ENCODE measurements at regions not wholly inside any gene's neighbourhood (a gene's known extent, or its start where the extent isn't known, plus 50 kb on each side); places are given as distances from the start of the nearest gene placed in this dataset.
"Not testable (repeated sequence)": the region's sequence is repeated elsewhere in the genome, so short reads cannot be mapped to it uniquely, and the experiment has no call there.

DNA sequence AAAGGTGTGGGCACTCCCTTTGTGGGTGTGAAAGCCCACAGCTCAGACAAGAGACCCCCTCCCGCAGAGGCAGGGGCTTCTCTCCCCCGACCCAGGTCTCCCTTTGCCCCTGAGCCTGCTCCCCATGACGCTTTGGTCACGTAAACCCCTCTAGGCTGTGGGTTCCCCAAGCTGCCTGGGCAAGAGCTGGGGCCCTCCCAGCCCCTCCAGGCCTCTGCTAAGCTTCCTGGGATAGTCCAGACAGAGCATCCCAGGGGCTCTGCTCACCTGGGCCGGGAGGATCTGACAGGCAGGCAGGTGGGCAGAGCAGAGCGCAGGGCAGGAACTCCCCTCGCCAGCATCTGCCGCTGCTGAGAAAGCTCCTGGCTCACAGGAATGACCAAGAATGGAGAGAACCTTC lies 177.3 kb downstream of the BANP start:
- no peak for DNase-seq (ENCODE audit: low spot score)

DNA sequence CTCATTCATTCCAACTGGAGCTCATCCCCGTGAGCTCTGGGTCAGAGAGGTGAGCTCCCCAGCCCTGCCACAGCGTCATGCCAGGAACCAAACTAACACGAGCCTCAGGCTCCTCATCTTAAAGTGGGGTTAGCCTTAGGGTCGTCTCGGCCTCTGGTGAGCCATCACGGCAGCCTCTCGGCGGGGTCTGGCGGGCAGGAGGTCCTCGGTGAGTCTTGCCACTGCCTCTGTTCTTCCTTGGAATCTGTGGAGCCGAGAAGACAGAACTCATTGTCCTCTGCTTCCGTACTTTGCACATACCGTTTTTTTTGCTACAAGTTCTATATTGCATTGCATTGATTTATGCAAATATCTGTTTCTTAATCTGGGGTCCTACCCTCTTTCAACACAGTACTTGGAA lies 177.9 kb downstream of the BANP start:
- DNase-seq (ENCODE audit: low spot score), result not testable (repeated sequence)

GRCh38 chr16:88130016-88130415 lies 178.8 kb downstream of the BANP start:
- DNase-seq (ENCODE audit: low spot score), result no peak

DNA sequence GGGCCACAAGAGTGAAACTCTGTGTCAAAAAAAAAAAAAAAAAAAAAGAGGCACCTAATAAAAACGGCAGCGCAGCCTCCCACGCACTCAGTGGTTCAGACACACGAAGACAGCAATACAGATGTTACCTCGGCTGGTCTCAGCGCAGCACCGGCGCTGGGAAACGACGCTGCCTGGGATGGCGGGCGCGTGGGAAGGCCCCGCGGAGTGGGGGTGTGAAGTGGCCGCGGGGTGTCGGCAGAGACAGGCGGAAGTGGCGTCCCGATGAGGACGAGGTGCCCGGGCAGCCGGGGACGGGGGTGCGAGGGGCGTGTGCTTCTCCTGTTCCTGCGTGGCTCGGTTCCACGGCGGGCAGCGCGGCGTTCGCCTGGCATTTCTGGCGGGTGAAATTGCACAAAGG lies 179.4 kb downstream of the BANP start:
- no peak for DNase-seq (ENCODE audit: low spot score)

DNA sequence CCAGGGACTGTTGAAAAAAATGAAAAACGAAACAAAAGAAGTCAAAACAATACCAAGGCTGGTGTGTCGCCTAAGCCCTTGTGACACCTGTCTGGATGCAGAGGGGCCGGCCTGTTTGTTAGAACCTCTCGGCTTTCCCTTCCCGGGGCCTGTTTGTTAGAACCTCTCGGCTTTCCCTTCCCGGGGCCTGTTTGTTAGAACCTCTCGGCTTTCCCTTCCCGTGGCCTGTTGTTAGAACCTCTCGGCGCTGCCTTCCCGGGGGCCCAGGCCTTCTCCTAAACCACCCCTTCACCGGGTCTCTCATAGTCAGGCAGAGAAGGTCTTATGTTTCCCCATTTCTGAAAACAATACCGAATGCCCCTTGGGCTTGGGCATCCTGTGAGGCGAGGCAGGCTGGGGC lies 180.0 kb downstream of the BANP start:
- DNase-seq (ENCODE audit: low spot score), result no peak

GRCh38 chr16:88131966-88132365 lies 180.7 kb downstream of the BANP start:
- DNase-seq (ENCODE audit: low spot score), result no peak

DNA sequence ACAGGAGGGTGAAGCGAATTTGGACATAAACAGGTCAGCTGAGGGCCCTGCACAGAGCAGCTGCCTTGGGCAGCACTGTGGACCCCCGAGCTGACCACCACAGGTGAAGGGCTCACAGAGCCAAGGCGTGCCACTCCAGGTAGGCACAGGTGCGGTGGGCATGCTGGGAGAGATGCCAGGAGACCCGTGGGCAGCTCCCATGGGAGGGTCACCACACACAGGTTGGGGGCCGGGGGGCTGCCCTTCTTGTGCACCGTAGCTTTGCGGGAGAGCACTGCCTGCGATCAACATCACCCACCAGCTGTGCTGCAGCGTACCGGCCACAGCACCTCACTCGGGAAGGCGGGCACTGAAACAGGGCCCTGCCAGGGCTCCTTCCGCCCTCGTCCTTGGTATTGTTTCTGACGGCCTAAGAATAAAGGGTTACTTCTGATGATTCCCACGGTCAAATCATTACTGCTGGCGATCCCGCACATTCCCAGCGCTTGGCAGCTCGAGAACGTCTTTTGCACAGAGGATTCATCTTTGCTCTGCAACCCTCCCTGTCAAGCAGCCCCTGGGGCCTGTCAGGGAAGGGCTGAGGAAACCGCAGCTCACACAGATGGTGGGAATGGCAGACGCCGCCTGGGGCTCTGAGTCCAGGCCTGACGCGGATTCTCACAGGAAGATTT lies 181.7 kb downstream of the BANP start:
- DNase-seq (ENCODE audit: low spot score), result no peak

GRCh38 chr16:88133507-88133843 lies 182.2 kb downstream of the BANP start:
- no peak for DNase-seq (ENCODE audit: low spot score)

DNA sequence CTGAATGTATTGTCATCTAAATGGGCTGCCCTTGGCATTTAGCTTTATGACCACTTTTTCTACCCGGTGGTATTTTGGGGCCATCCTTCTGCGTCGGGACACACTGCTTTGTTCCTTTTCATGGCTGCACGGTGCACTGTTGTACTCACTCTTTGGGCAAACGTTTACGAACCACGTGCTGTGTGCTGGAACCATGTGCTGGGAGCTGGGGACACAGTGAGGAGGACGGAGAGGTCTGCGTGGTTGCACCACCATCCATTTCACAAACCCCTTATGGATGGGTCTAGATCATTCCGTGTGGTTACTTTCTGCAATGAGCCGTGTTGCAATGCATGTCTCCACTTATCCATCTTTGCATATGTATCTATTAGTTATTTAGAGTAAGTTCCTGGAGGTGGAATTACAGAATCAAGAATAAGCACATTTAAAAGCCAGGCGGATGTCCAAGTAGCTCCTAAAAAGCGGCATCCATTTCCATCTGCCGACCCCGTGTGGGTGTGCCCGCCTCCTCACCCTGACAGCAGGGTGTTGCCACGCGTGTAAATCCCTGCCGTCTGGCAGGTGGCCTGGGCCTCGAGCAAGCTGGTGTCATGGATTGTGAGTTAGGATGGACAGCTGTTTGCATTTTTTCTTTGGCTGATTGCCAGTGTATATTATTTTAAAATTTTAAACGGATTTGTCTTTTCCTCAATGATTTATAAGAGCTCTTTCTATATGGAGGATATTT lies 183.1 kb downstream of the BANP start:
- not testable (repeated sequence) for DNase-seq (ENCODE audit: low spot score)

DNA sequence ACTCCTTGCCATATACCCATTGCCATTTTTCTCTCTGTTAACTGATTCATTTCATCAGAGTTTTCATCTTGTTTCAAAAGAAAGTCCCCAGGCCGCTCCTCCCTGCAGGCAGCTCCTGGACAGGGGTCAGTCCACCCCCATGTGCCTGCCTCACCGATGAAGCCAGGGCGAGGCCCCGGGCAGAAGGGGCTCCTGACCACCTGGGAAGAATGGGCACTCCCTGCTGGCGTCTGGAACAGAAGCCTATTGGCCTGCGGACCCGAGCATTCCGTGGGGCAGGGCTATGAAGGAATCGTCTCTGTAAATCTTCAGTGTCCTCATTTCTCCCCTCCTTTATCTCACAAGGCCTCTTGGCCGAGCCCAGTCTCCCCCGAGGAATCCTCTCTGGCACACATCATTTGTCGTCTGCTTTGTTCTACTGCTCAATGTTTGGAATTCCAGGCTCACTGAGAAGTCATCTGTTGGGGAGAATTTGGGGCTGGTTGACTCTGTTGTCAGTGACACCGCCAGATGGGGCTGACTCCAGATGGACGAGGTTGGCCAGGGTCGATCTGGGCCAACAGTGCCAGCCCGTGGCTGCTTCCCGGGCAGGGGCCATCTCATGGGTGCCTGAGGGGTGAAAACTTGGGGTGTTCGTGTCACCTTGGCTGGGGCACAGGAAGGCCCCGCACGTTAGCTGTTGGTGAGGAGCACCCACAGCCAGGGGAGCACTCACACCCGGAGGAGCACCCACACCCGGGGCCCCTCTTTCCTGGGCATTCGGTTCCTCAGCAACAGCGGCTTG lies 183.9 kb downstream of the BANP start:
- not testable (repeated sequence) for DNase-seq (ENCODE audit: low spot score)

- DNase-seq (ENCODE audit: low spot score), result not testable (repeated sequence)
Observed at GRCh38 chr16:88136211-88136713, 185.0 kb downstream of the BANP start.

DNA sequence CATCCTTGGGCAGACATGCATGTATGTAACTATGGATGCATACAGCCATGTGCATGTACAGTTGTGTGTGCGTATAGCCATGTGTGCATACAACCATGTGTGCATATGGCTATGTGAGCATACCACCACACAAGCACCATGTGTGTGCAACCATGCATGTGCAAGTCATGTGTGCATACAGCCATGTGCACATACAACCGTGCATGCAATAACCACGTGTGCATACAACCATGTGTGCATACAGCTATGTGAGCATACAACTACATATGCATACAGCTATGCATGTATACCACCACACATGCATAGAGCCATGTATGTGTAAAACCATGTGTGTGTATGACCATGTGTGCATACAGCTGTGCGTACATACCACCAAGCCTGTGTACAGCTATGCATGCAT lies 185.7 kb downstream of the BANP start:
- not testable (repeated sequence) for DNase-seq (ENCODE audit: low spot score)

DNA sequence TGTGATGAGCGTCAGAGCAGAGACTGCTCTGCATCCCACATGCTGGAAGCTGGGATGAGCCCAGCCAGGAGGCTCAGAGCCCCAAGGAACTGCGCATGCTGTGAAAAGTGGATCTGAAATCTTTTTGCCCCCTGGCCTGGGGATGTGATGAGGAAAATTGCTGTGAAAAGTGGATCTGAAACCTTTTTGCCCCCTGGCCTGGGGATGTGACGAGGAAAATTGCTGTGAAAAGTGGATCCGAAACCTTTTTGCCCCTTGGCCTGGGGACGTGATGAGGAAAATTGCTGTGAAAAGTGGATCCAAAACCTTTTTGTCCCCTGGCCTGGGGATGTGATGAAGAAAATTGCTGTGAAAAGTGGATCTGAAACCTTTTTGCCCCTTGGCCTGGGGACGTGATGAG lies 187.9 kb downstream of the BANP start:
- DNase-seq (ENCODE audit: low spot score), result not testable (repeated sequence)

- DNase-seq (ENCODE audit: low spot score), result not testable (repeated sequence)
Observed at GRCh38 chr16:88140195-88140594, 189.0 kb downstream of the BANP start.

GRCh38 chr16:88141580-88141979 lies 190.3 kb downstream of the BANP start:
- no peak for DNase-seq (ENCODE audit: low spot score)

DNA sequence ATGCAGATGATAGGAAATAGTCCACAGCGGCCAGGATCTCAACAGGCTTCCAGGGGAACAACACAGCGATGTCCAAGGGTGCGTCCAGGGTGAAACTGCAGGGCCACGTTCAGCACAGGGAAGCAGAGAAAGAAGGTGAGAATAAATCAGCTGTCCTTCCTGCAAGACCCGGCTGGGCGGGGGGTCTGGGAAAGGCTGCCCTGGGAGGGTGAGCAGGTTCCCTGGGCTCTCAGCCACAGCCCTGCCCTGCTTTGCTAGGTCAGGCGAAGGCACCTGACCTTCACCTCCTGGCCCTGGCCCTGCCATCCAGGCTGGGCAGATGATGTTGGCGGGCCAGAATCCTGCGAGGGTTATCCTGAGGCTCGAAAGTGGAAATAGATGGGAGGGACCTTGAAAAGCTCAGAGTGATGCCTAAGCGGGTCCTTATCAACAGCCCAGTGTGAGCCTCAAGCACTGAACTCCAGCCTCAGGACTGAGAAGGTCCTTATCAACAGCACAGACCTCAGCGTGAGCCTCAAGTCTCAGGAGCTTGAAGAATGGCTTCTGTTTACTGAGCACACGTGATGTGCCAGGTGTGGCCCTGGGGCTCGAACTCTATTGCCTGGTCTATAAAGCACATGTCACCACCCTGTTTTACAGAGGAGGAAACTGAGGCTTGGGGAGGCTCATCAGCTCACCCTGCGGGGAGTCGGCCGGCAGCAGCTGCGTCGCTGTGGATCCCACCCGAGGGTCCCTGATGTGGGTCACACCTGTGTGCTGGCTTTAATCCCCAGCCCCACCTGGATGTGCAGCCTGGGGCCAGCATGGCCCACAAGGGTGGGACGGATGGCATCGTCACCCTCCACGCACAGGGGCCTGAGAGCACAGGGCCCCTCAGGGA lies 191.1 kb downstream of the BANP start:
- not testable (repeated sequence) for DNase-seq (ENCODE audit: low spot score)

GRCh38 chr16:88143122-88144027 lies 192.1 kb downstream of the BANP start:
- not testable (repeated sequence) for DNase-seq (ENCODE audit: low spot score)

DNA sequence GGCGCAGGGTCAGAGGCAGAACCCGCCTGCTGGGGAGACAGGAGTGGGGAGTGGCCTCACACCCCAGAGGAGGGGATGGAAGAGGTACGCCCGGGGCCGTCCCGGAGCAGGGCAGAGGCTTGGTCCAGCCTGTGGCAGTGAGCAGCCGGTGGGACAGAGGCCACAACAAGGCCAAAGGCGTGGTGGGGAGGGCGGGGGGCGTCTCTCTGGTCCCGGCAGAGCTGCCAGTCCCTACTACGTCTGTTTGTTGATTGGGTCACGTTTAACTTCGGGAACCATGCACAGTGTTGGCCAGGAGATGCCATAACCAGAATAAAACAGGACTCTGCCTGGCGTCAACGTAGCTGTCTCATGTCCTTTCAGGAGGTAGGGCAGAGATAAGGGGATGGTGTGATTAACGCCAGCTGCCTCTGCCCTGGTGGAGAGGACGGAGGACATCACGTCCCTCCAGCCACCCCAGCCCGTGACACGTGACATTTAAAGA lies 192.8 kb downstream of the BANP start:
- DNase-seq (ENCODE audit: low spot score), result no peak

DNA sequence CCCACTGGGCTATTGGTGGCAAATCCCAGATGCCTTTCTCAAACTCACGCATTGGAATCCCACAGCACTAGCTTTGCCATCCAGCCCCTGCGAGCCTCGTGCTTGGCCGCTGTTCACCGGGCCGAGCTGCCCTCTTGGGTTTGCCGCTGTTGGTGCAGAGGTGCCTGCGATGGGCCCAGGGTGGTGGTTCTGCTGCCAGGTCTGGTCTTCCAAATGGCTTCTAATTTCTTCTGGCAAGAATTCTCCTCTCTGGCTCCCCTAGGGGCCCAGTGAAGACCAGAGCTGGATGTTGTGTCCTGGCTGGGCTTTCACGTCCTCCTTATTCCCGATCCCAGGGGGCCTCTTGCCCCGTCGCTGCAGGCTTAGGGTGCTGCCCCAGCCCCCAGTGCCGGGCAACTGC lies 194.1 kb downstream of the BANP start:
- not testable (repeated sequence) for DNase-seq (ENCODE audit: low spot score)

GRCh38 chr16:88145824-88146405 lies 194.7 kb downstream of the BANP start:
- not testable (repeated sequence) for DNase-seq (ENCODE audit: low spot score)

Measured in ureter (tissue), 1 donor.